H1 (cell line): ENCODE measurements at regions not wholly inside any gene's neighbourhood (a gene's known extent, or its start where the extent isn't known, plus 50 kb on each side); places are given as distances from the start of the nearest gene placed in this dataset.

ENCODE experiments used
- CTCF ChIA-PET: fragments of 300-600 bp; sonication (Branson Sonifier 250); formaldehyde crosslinking; loops from one replicate; lab custom pipeline; 2021; ENCODE audit not compliant: partially characterized antibody; lab: Charles Lee
- POLR2A ChIA-PET: fragments of 300-600 bp; sonication (Branson Sonifier 250); formaldehyde crosslinking; loops from one replicate; lab custom pipeline; 2021; ENCODE audit warnings: inconsistent platforms; ENCODE audit not compliant: partially characterized antibody; lab: Charles Lee
- DNase-seq, 2 experiments: peaks; one replicate each; pipeline versions ENCODE4 v3.0.0 to v3.0.0-alpha.2; 2010 to 2022; ENCODE audit warnings: low spot score in 2 of 2, low read depth in 1 of 2, mixed read lengths in 1 of 2
- FAIRE-seq: peaks from 2 replicates; lab custom pipeline; 2011; peaks lifted over from hg19 to GRCh38; lab: Jason Lieb, UNC
- H2AFZ ChIP-seq: 2 replicates; pipeline ENCODE4 v1.8.1; 2012; ENCODE audit warnings: low read length, inconsistent platforms
- H2AK5ac ChIP-seq: 2 replicates; pipeline ENCODE4 v1.6.1; 2013; ENCODE audit warnings: low read depth, low read length
- H2BK120ac ChIP-seq: replicated peaks from 2 replicates; pipeline ENCODE3; 2013; ENCODE audit warnings: low read depth, low read length, inconsistent platforms
- H2BK12ac ChIP-seq: 2 replicates; pipeline ENCODE4 v1.6.1; 2013; ENCODE audit warnings: low read depth, low read length
- H2BK15ac ChIP-seq: 2 replicates; pipeline ENCODE4 v1.6.1; 2013; ENCODE audit warnings: low read length
- H2BK20ac ChIP-seq: 2 replicates; pipeline ENCODE4 v1.6.1; 2013; ENCODE audit warnings: low read length
- H2BK5ac ChIP-seq: 2 replicates; pipeline ENCODE4 v1.6.1; 2013; ENCODE audit warnings: low read depth, low read length
- H3K14ac ChIP-seq: 2 replicates; pipeline ENCODE4 v1.6.1; 2013; ENCODE audit warnings: inconsistent platforms; ENCODE audit not compliant: insufficient read length
- H3K18ac ChIP-seq: 2 replicates; pipeline ENCODE4 v1.6.1; 2013; ENCODE audit warnings: low read length; ENCODE audit errors: extremely low read depth
- H3K23ac ChIP-seq: 2 replicates; pipeline ENCODE4 v1.6.1; 2013; ENCODE audit warnings: inconsistent platforms; ENCODE audit not compliant: insufficient read length
- H3K23me2 ChIP-seq: 2 replicates; pipeline ENCODE4 v1.6.1; 2013; ENCODE audit warnings: low read depth, low read length
- H3K27ac ChIP-seq: 2 replicates; pipeline ENCODE4 v1.6.1; 2011; ENCODE audit warnings: low read depth, low read length, inconsistent platforms
- H3K27me3 ChIP-seq, 4 experiments: replicated peaks in 1 of 4; 1 replicate in 1 of 4; 2 replicates in 3 of 4; pipeline versions ENCODE4 v1.6.1 to v1.8.1; 2011 to 2013; ENCODE audit warnings: low read length in 3 of 4, mild to moderate bottlenecking in 3 of 4, inconsistent platforms in 2 of 4, mixed read lengths in 2 of 4, moderate library complexity in 1 of 4; ENCODE audit not compliant: control insufficient read depth in 3 of 4, insufficient read depth in 3 of 4; ENCODE audit errors: extremely low read depth in 1 of 4
- H3K36me3 ChIP-seq, 4 experiments: 2 replicates each; pipeline versions ENCODE4 v1.6.1 to v1.8.1; 2011 to 2013; ENCODE audit warnings: mild to moderate bottlenecking in 4 of 4, low read length in 3 of 4, moderate library complexity in 2 of 4, control low read depth in 1 of 4, inconsistent platforms in 1 of 4; ENCODE audit not compliant: insufficient read depth in 4 of 4, control insufficient read depth in 2 of 4
- H3K4ac ChIP-seq: replicated peaks from 2 replicates; pipeline ENCODE3; 2013; ENCODE audit warnings: low read length, low read depth, mixed read lengths, inconsistent platforms; ENCODE audit not compliant: insufficient read length
- H3K4me1 ChIP-seq, 4 experiments: replicated peaks in 1 of 4; 1 replicate in 1 of 4; 2 replicates in 3 of 4; pipeline versions ENCODE4 v1.6.1 to v1.8.1; 2011 to 2013; ENCODE audit warnings: low read length in 3 of 4, inconsistent platforms in 2 of 4, mixed read lengths in 1 of 4; ENCODE audit not compliant: insufficient read depth in 4 of 4, control insufficient read depth in 3 of 4
- H3K4me2 ChIP-seq, 2 experiments: 2 replicates each; pipeline versions ENCODE4 v1.6.1 to v1.8.1; 2011 to 2013; ENCODE audit warnings: low read depth in 2 of 2, low read length in 2 of 2, control low read depth in 1 of 2, inconsistent platforms in 1 of 2, mild to moderate bottlenecking in 1 of 2; ENCODE audit not compliant: insufficient read depth in 1 of 2
- H3K4me3 ChIP-seq, 4 experiments: fragments of 200-600, 300-600 bp in 1 of 4; sonication (generic), shearing (Covaris generic), sonication (Bioruptor Twin) in 1 of 4; 2 replicates each; pipeline versions ENCODE4 v1.5.1 to v1.8.1; 2011 to 2016; ENCODE audit warnings: low read length in 4 of 4, low read depth in 3 of 4, control low read depth in 2 of 4, inconsistent platforms in 2 of 4, mild to moderate bottlenecking in 2 of 4, mixed read lengths in 1 of 4, moderate library complexity in 1 of 4; ENCODE audit not compliant: insufficient read depth in 2 of 4; ENCODE audit errors: extremely low read depth in 1 of 4
- H3K56ac ChIP-seq: replicated peaks from 2 replicates; pipeline ENCODE3; 2013; ENCODE audit warnings: low read depth, mild to moderate bottlenecking, mixed read lengths, low read length, inconsistent platforms; ENCODE audit not compliant: insufficient read length
- H3K79me1 ChIP-seq: 2 replicates; pipeline ENCODE4 v1.6.1; 2013; ENCODE audit warnings: low read depth, low read length, control low read depth
- H3K79me2 ChIP-seq, 2 experiments: 2 replicates each; pipeline versions ENCODE4 v1.6.1 to v1.8.1; 2012 to 2013; ENCODE audit warnings: low read length in 2 of 2, mild to moderate bottlenecking in 2 of 2, inconsistent platforms in 1 of 2; ENCODE audit not compliant: insufficient read depth in 2 of 2, control insufficient read depth in 1 of 2
- H3K9ac ChIP-seq, 4 experiments: replicated peaks in 1 of 4; 1 replicate in 1 of 4; 2 replicates in 3 of 4; pipeline versions ENCODE4 v1.6.1 to v1.8.1; 2011 to 2013; ENCODE audit warnings: low read depth in 3 of 4, low read length in 3 of 4, control low read depth in 2 of 4, mild to moderate bottlenecking in 2 of 4, moderate library complexity in 2 of 4, inconsistent platforms in 1 of 4; ENCODE audit errors: extremely low read depth in 1 of 4
- H3K9me3 ChIP-seq, 2 experiments: 2 replicates each; pipeline versions ENCODE4 v1.6.1 to v1.8.1; 2012 to 2013; ENCODE audit warnings: mild to moderate bottlenecking in 2 of 2, moderate library complexity in 2 of 2, control low read depth in 1 of 2, inconsistent platforms in 1 of 2, low read depth in 1 of 2, low read length in 1 of 2, mixed read lengths in 1 of 2; ENCODE audit not compliant: insufficient read depth in 2 of 2
- H4K20me1 ChIP-seq, 2 experiments: replicated peaks in 1 of 2; 2 replicates each; pipeline versions ENCODE3 to v1.8.1; 2011 to 2013; ENCODE audit warnings: inconsistent platforms in 2 of 2, low read length in 2 of 2, mild to moderate bottlenecking in 1 of 2; ENCODE audit not compliant: insufficient read depth in 2 of 2, control insufficient read depth in 1 of 2
- H4K5ac ChIP-seq: 2 replicates; pipeline ENCODE4 v1.6.1; 2013; ENCODE audit warnings: low read length, low read depth, mixed read lengths, inconsistent platforms; ENCODE audit not compliant: insufficient read length
- H4K8ac ChIP-seq: 2 replicates; pipeline ENCODE4 v1.8.0; 2013; ENCODE audit warnings: mild to moderate bottlenecking, moderate library complexity, low read length, inconsistent platforms; ENCODE audit not compliant: insufficient read depth; ENCODE audit errors: extremely low read depth
- H4K91ac ChIP-seq: replicated peaks from 2 replicates; pipeline ENCODE3; 2013; ENCODE audit warnings: low read length, mixed read lengths, inconsistent platforms; ENCODE audit not compliant: insufficient read length
- ASH2L ChIP-seq: fragments of 200-600, 300-600 bp; sonication (generic); IDR thresholded peaks from one replicate; pipeline ENCODE4 v1.7.1; 2017; ENCODE audit warnings: low read length
- BCL11A ChIP-seq, 2 experiments: IDR thresholded peaks; one replicate each; pipeline ENCODE4 v1.6.1; 2011; ENCODE audit warnings: low read depth in 2 of 2, low read length in 2 of 2, mild to moderate bottlenecking in 2 of 2
- CBX8 ChIP-seq: fragments of 300-800, 300-1000 bp; sonication (generic); IDR thresholded peaks from 2 replicates; pipeline ENCODE4 v1.7.1; 2016; ENCODE audit warnings: low read depth, low read length, borderline replicate concordance
- CHD2 ChIP-seq: IDR thresholded peaks from 2 replicates; pipeline ENCODE4 v1.6.1; 2012; ENCODE audit warnings: low read length, improper control_type of control experiment
- GABPA ChIP-seq: IDR thresholded peaks from 2 replicates; pipeline ENCODE4 v1.6.1; 2011; ENCODE audit warnings: mild to moderate bottlenecking, low read length, moderate library complexity, borderline replicate concordance; ENCODE audit not compliant: insufficient read depth
- HDAC2 ChIP-seq, 2 experiments: fragments of 300-600 bp in 1 of 2; sonication (generic) in 1 of 2; IDR thresholded peaks; 2 replicates each; pipeline ENCODE4 v1.6.1; 2011 to 2012; ENCODE audit warnings: low read depth in 2 of 2, low read length in 2 of 2, mild to moderate bottlenecking in 2 of 2, moderate library complexity in 2 of 2, borderline replicate concordance in 1 of 2, inconsistent platforms in 1 of 2
- KDM4A ChIP-seq: IDR thresholded peaks from one replicate; pipeline ENCODE4 v1.7.1; 2012; ENCODE audit warnings: low read depth, mild to moderate bottlenecking, moderate library complexity, low read length, inconsistent platforms; ENCODE audit not compliant: severe bottlenecking
- MAFK ChIP-seq: IDR thresholded peaks from 2 replicates; pipeline ENCODE4 v1.6.1; 2012; ENCODE audit warnings: low read depth, mild to moderate bottlenecking, improper control_type of control experiment, low read length
- RFX5 ChIP-seq: IDR thresholded peaks from 2 replicates; pipeline ENCODE4 v1.6.1; 2011; ENCODE audit warnings: low read depth, low read length, improper control_type of control experiment, borderline replicate concordance
- SIRT6 ChIP-seq: IDR thresholded peaks from one replicate; pipeline ENCODE4 v1.7.1; 2012; ENCODE audit warnings: low read length, inconsistent platforms
- SP1 ChIP-seq: IDR thresholded peaks from 2 replicates; pipeline ENCODE4 v1.6.1; 2011; ENCODE audit warnings: low read depth, low read length
- SP2 ChIP-seq: IDR thresholded peaks from 2 replicates; pipeline ENCODE4 v1.6.1; 2012; ENCODE audit warnings: mild to moderate bottlenecking, low read length, inconsistent platforms
- TCF12 ChIP-seq: IDR thresholded peaks from 2 replicates; pipeline ENCODE4 v1.6.1; 2011; ENCODE audit warnings: low read depth, mild to moderate bottlenecking, low read length
- ZNF274 ChIP-seq: IDR thresholded peaks from 2 replicates; pipeline ENCODE4 v1.7.0; 2012; ENCODE audit warnings: low read length, borderline replicate concordance; ENCODE audit errors: extremely low read depth
- WGBS, 2 experiments: shearing (Covaris generic) in 1 of 2; methylation state at CpG; one replicate each; pipeline versions ENCODE4 v1.1.6 to v1.1.7; 2013 to 2015; ENCODE audit warnings: low lambda C conversion rate in 2 of 2, mixed read lengths in 2 of 2, inconsistent platforms in 1 of 2, low coverage in 1 of 2, missing lambda C conversion rate in 1 of 2; ENCODE audit not compliant: insufficient replicate concordance in 2 of 2, insufficient coverage in 1 of 2, insufficient read length in 1 of 2; ENCODE audit errors: extremely low coverage in 1 of 2, missing lambda C conversion rate in 1 of 2; 5-methylcytosine and 5-hydroxymethylcytosine counted together

- Histone ChIP-seq H3K36me3 (no peaks in the 10 kb centered on the region), H2AFZ (no peak overlapping the region), H2BK15ac (no peak overlapping the region), H2BK12ac (no peak overlapping the region), H3K56ac (no peak overlapping the region), H3K4ac (no peak overlapping the region), H2AK5ac (no peak overlapping the region), H4K20me1 (no peaks in the 10 kb centered on the region), H4K5ac (no peak overlapping the region), H4K8ac (no peak overlapping the region), H3K23ac (no peak overlapping the region), H3K79me2 (no peaks in the 10 kb centered on the region), H3K4me3 (no peak overlapping the region), H3K27ac (no peak overlapping the region), H3K27me3 (no peaks in the 10 kb centered on the region), H2BK20ac (no peak overlapping the region), H2BK5ac (no peak overlapping the region), H3K23me2 (no peaks in the 10 kb centered on the region), H3K14ac (no peak overlapping the region), H3K4me2 (no peak overlapping the region), H3K18ac (no peak overlapping the region), H4K91ac (no peak overlapping the region), H3K79me1 (no peaks in the 10 kb centered on the region), H3K4me1 (peaks cover 2 to 5% (median 4%) of the 10 kb centered on the region in 4 experiments; a peak in 3 of 7 replicates), H3K9me3 (peaks cover 6 to 18% of the 10 kb centered on the region in 2 experiments; a peak in 3 of 4 replicates), H2BK120ac (no peak overlapping the region), H3K9ac (no peak overlapping the region)
- FAIRE-seq (no peak), DNase-seq (no peak)
- POLR2A ChIA-PET, result no interaction called here
- 90% methylated on average over 5 of the region's 5 CpGs; no CpG with 5 or more reads in 1 of the 2 experiments for WGBS, 2 experiments
- CTCF ChIA-PET, result interaction anchor here (0.6 to 1.6 kb wide), 5 partner anchors 11 to 1517 kb away, joined by 3 read pairs; no protein-coding TSS in a partner anchor
- TF ChIP-seq MAFK (no peak), RFX5 (no peak), HDAC2 (IDR thresholded peaks at IDR 0.05; ENCODE audit: borderline replicate concordance in 1 of 2, low read depth in 2 of 2, low read length in 2 of 2) (no peak), KDM4A (no peak), CHD2 (no peak), ZNF274 (no peak), CBX8 (no peak), TCF12 (no peak), GABPA (no peak), SIRT6 (no peak), SP2 (no peak), ASH2L (no peak), SP1 (no peak), BCL11A (IDR thresholded peaks at IDR 0.05; ENCODE audit: low read depth in 2 of 2, low read length in 2 of 2) (no peak)
These were observed 231.1 kb upstream of the IL12A start for GRCh38 chr3:159757341-159758060.
